ENCODE measurements at regions not wholly inside any gene's neighbourhood (a gene's known extent, or its start where the extent isn't known, plus 50 kb on each side); places are given as distances from the start of the nearest gene placed in this dataset.
"Not testable (repeated sequence)": the region's sequence is repeated elsewhere in the genome, so short reads cannot be mapped to it uniquely, and the experiment has no call there.

DNA sequence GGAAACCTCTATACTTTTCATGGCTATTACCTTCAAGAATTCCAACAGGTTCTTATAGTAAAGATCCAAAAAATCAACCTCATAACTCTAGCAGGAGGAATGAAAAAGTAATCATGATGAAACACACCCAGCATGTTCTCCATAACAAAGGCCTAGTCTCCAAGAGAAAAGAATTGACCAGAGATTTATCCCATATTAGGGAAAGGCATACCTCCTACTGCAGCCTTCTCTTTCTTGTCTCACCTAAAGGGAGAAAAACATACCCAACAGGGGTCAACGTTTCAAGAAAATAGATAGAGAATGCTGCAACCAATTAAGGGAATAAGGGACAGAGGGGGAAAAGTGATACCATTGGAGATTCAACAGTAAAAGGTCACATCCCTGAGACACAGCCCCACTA lies 262.5 kb downstream of the FRK start:
- no peak for DNase-seq

DNA sequence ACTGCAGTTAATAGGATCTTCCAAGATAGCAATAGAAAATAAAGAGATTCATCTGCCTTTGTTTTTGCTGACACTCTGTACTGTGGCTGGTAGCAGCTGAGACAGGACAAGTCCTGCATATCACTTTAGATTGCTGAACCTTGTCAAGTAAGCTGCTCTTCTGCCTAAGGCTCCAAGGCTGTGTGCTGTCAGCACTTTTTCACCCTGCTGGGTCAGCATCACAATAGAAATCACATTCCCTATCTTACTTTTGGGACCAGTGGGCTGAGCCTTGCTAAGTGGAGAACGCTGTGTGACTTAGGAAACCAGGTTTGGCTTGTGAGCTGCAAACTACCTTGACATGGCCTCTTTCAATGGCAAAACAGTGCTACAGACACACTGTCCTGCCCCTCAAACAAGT lies 263.9 kb downstream of the FRK start:
- no peak for DNase-seq

DNA sequence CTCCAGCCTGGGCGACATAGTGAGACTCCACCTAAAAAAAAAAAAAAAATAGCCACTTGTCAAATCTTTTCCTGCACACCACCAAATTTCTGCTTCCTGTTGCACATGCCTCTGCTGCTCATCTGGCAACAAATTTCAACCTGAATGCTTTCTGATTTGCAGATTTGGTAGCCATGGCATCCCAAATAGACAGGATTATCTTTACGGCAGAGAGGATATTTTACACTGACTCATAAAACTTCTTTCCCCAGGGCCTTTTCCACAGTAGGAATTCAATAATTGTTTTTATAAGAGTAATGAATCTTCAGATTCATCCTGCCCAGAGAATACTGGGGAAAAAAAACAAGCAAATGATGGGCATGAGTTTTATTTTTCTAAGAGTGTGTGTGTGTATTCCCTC lies 264.6 kb downstream of the FRK start:
- DNase-seq = peak; percentile 3

DNA sequence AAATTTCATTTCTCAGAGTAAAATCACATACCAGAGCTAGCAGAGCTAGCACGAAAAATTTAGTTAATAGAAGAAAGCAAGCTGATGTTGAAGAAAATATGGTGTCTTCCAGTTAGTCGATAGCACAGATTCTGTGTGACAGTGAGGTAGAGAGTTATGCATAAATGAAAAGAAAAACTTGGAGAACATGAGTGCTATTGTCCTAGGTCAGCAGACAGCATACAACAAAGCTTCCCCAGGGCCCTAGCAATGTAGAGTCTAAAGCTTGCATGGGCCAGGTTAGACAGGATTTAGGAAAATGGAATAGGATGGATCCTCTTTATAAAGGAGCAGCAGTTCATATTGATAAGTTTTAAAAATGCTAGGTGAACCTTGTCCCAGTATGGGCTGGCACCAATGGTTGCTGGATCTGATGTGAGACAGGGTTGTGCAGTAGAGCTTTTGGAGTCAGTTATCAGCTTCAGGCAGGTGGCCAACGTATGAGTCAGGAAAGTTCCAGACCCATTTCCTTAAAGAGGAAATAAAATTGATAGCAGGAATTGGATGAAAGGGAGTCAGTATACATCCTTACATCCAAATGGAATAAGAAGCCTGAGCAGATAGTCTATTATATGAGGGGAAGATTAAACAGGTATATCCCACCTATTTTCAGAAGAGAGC lies 277.2 kb downstream of the FRK start:
- DNase-seq = peak; percentile 21

DNA sequence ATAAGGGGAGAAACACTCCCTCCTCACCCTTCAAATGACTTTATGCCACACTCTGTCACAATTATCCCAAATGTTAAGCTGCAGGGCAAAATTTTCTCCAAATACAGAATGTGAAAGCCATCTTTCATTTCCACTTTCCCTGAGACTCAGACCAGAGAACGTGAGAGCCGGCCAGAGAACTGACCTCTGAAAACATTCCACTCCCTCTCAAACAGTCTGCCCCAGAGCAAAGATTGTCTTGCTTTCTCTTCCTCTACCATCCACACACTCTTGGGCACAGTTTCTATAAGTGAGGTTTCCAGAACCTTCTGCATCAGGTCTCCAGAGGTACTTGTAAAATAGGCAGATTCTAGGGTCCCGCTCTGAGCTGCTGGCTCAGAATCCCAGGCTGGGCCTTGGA lies 278.1 kb downstream of the FRK start:
- DNase-seq = no peak

DNA sequence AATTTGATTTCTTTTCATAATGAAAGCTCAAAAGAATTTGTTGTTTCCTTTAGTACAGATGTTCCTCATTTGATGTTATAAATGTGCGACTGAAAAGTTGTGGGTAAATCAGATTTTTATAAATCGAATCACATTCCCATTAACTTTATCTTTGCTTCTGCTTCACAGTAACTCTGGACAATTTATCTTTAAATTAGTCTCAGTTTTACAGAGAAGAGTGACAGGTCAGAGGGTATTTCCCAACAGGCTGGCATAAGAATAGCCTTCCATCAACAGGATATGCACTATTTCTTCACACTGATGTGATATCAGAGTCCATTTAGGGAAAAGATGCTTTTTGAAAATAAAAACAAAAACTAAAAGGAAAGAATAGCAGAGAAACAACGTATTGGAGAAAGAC lies 286.9 kb downstream of the FRK start:
- DNase-seq = no peak

DNA sequence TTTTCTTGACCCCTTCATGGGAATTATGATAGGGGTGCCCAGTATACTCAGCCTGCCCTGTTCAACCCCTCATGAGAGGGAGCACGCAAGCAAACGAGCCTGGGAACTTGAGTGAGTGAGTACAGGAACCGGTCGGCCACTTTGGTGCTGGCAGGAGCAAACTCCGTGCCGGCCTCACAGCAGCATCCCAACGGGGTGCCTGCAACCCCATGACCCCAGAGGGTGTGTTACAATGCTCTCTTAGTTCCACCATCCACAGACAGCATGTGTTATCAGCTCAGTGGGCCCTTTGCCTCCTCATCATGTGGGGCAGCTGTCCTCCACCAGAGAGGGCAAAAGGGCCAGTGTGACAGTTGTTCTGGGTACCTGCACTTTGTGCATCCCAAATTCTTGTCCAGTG lies 289.8 kb downstream of the FRK start:
- DNase-seq = no peak

DNA sequence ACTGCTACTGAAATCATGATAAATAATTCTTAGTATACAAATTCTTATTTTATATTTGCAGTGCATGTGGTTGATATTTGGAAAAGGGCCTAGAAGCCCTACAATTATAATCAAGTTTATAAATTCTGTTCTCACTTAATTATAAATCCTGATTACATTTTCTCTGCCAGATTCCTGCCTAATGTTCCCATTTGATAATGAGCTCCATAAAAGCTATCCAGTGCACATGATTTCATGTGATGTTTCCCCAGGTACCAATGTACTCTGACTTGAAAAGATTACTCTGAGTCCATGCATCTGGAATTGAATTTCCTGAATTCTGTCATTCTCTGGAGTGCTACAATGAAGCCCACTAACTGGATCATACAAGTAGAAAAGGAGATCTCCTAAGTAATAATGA lies 292.2 kb downstream of the FRK start:
- DNase-seq = no peak

DNA sequence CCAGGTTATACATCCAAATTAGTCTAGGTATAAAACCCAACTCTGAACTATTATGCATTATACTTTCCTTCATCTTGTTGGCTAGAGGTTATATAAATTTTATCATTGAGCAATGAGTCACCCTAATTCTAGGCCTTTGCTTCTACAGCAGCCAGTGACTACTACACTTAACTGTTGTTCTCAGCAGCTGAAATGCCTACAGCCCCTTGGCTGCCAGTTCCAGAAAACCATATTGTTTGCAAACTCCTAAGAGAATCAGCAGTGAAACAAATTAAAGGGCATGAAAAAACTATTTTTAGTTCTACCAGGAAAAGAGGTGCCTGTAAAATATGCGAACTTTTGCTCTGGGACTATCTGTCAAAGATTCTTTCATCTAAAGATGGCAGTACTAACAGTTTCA lies 292.8 kb downstream of the FRK start:
- DNase-seq = no peak

DNA sequence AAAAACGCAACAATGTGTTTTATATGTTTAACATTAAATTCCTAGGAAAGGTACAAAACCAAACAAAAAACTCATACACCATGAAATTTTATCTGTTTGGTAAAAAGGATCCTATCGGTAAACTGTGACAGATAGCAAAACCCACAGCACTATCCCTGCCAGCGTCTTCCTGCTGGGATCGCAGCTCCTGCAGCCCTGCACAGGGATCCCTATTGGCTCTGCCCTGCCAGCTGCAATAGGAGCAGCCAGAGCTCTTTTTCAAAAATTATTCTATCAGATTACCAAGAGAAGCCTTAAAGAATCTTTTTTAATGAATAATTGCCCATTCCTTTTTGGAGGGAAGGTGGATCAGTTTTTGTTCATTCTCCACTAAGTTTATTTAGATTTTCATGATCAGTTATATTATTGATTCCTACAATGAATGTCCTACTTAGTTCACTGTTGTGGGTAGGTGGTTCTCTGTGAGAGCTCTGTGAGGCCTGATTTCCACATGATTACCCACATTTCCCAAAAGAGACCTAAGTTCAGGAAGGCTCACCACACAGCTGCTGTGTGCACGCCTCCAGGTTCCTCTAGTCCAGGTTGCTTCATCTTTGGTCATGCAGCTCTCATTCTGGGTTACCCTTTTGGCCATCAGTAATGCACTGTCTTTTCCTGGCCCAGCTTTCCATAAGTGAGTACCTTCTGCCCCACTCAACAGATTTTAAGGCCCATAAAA lies 293.8 kb downstream of the FRK start:
- DNase-seq = no peak

DNA sequence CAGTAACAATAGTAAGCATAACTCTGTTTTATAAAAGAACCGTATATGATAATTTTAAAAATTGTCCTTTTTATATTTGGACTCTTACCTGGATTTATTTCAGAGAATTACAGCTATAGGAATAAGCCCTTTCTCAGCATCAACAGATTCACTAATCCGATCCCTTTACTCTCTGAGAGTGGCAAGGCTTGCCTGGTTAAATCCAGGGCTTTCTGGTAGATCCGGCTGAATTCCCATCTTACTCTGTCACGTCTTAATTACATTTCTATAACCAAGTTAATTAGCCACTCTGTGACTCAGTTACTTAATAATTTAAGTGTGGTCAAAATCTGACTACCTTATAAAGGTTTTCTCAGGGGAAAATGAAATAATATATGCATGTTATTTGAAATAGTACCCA lies 294.7 kb downstream of the FRK start:
- no peak for DNase-seq

DNA sequence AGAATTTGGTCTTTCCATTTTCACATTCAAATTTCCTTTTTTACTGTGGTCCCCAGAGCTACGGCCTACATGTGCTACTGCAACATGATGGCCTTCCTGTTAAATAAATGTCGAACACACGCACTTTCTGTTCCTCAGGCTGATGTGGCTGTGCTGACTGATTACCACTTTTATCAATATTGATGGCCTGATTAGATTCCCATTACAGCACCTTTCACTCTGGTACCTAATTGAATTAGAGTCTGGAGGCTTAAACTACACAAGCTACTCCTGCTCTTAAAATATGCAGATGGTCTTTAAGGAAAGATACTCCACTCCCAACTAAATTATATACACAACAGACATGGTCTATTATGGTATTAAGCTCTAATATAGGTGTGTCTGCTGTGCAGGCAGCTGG lies 301.6 kb downstream of the FRK start:
- no peak for DNase-seq

DNA sequence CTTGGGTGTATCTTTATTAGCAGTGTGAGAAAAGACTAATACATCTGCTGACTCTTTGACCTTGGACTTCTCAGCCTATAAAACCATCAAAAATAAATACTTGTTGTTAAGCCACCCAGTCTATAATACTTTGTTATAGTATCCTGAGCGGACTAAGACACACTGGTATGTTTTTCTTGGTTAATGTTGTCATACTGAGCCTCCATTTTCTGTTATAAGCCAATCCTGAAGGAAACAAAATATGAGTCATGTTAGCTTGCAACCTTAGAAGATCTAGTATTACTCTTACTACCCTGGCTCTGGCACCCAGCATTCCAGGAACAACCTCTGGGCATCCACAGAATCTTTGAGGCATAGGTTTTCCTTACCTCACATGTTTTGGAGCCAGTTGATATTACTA lies 307.2 kb downstream of the FRK start:
- peak; percentile 1 for DNase-seq

DNA sequence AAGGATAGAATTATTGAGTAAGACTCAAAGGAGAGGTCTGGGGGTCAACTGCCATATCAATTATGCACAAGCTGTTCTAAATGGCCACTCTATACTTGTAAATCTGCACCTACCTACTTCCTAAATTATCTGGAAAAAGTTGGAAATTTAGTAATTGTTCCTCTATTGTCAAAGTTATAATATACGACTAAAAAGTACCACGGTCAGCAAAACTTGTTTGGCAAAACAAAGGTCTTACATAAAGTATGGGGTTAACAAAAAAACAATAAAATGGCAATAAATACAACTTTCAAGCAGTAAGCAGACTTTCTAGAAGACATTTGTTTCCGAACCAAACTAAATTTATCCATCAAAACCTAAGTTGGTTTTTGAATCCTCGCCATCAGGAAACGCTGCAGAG lies 309.7 kb downstream of the FRK start:
- no peak for DNase-seq

DNA sequence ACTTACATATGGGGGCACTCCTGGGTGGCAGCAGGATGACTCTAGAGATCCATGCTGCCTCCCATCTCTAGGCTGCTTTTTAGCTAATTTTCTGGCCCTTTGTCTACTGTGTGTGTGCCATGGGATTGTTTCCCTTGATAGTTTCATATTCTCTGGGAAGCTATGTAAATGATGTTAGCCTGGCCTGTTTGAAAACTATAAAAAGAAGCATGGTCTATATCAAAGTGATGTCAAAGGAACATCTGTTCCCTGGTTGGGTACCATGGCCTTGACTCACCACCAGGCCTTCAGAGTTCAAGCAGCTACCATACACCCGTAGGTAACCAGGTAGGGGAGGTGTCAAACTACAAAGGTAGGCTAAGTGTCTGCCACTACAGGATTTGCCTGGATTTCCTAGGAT lies 310.4 kb downstream of the FRK start:
- no peak for DNase-seq

DNA sequence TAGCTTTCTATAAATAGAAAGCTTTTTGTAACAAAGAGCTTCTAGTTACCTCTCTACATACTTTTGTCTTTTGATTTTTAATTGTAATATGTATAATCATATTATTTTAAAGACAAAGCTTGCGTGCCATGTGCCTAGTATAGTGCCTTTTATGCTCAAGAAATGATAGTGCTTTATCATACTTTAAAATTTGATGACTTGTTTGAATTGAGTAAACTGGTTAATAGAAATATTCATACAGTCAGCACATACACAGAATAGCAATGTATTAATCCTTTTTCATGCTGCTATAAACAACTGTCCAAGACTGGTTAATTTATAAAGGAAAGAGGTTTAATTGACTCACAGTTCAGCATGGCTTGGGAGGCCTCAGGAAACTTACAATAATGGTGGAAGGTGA lies 313.0 kb downstream of the FRK start:
- DNase-seq = no peak

DNA sequence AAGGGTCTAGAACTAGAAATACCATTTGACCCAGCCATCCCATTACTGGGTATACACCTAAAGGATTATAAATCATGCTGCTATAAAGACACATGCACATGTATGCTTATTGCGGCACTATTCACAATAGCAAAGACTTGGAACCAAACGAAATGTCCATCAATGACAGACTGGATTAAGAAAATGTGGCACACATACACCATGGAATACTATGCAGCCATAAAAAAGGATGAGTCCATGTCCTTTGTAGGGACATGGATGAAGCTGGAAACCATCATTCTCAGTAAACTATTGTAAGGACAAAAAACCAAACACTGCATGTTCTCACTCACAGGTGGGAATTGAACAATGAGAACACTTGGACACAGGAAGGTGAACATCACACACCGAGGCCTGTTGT lies 314.1 kb downstream of the FRK start:
- DNase-seq = not testable (repeated sequence)

DNA sequence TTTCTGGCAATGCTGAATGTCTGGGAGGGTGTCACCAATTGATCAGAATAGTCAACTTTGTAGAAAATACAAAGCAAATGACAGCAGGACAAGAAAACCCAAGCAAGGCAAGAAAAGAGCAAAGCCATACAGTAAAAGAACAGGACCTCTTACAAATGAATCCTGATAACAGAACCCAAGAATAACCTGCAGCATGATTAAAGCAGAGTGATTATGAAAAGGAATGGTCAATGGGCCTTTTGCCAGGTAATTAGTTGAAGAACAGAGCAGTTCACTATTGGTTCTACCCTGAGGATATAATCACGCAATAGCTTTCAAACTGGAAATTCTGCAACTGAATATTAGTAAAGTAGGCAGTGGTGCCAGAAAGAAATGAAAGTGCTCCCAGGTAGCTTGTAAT lies 319.8 kb downstream of the FRK start:
- no peak for DNase-seq

DNA sequence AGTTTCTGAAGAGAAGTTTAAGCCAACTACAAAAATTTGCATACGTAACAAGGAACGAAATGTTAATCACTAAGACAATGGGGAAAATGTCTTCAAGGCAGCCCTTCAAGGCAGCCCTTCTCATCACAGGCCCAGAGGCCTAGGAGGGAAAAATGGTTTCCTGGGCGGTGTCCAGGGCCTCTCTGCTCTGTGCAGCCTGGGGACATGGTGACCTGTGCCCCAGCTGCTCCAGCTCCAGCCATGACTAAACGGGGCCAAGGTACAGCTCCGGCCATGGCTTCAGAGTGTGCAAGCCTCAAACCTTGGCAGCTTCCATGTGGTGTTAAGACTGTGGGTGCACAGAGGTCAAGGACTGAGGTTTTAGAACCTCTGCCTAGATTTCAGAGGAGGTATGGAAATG lies 325.1 kb downstream of the FRK start:
- no peak for DNase-seq

DNA sequence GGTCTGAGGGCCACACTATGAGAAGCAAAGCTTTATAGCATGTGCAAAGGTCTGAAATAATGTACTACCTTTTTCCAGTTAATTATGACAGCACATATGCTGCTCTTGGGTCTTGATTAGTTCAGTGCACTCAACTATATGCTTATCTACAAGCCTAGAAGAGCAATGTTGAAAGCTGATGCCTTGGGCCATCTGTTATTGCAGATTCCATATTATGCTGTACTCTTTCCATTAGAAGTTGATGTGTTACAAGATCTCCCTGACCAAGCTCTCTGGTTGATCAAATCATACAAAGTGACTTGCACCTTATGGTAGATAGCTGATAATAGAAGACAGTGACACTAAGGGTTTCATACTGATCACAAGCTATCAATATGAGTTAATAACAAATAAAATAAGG lies 327.3 kb downstream of the FRK start:
- DNase-seq = no peak

DNA sequence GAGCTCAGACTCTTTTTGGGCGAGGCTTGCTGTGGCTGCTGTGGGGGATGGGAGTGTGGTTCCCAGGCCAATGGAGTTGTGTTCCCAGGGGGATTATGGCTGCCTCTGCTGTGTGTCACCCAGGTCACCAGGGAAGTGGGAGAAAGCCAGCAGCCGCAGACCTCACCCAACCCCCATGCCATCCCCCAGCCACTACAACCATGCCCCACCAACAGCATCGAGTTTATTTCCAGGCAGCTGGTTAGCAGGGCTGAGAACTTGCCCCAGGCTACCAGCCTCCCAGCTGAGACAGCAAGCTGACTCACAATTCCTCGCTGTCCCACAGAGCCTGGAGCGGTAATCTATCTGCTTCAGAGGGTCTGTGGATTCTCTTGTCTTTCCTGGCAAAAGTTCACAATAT lies 331.7 kb downstream of the FRK start:
- DNase-seq = no peak

DNA sequence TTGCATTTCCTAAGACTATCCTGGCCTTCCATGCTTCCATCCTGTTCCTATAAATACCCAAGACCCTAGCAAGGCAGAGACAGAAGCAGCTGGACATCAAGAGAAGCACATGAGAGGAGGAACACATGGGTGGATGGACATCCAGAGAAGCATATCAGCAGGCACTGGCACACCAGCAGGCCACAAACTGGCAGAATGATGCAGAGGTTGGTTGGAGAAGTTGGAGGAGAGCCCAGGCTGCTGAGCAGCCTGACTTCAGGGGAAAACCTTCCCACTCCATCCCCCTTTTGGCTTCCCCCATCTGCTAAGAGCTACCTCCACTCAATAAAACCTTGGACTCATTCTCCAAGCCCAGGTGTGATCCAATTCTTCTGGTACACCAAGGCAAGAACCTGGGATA lies 332.5 kb downstream of the FRK start:
- no peak for DNase-seq

DNA sequence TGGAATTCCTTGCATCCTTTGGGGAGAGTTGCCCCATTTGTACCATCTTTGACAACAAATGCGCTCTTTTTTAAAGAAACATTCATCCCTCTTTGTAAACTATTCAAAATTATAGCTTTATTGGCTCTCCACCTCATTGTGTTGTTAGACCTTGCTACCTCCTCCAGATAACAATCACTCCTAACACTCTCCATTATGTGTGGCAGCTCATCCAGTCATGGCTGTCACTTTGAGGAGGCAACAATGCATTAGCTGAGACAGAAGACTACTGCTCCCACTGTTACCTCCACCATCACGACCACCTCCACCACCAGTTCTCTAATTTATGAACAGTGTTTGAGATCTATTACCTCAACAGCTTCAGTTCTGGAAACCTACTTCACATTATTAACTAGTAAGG lies 339.1 kb downstream of the FRK start:
- no peak for DNase-seq

DNA sequence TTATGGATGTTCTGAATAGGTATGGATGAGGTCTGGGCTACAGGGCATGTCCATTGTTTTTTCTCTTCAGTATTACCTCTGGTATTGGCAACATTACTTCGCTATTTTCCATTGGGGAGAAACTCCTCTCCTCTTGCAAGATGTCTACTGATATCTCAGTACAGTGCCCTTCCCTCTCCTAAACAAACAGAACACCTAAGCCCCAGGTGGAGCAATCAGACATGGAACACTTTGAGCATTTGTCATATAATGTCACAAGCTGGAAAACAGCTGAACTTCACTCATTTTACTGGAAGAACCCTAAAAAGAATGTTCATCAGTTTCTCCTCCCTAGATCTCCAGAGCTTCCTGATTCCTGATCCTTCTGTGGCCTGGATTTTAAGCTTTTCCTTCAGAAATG lies 339.8 kb downstream of the FRK start:
- DNase-seq = no peak

DNA sequence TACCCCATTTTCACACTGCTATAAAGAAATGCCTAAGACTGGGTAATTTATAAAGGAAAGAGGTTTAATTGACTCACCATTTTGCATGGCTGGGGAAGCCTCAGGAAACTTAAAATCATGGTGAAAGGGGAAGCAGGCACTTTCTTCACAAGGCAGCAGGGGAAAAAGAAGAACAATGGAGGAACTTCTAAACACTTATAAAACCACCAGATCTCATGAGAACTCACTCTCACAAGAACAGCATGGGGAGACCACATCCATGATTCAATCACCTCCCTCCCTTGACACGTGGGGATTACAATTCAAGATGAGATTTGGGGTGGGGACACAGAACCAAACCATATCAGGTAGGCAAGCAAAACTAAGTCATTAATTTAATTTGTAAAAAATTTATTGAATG lies 343.2 kb downstream of the FRK start:
- DNase-seq = no peak

Data from fibroblast of upper back skin (primary cell).